T-helper 1 cell treated with Interleukin-12 subunit alpha and Interleukin-12 subunit beta and Interleukin-4 antibody, amounts not matched to agents 30 ng/mL and 1 ng/mL, for 36 hours (primary cell): ENCODE measurements at regions not wholly inside any gene's neighbourhood (a gene's known extent, or its start where the extent isn't known, plus 50 kb on each side); places are given as distances from the start of the nearest gene placed in this dataset.

ENCODE experiments used
- intact Hi-C: fragments of 100-400 bp; cut with micrococcal nuclease; formaldehyde crosslinking; loops from one replicate; pipeline ENCODE4 v1.15.1; 2024

GRCh38 chr20:10951216-10951615, 277.4 kb upstream of the JAG1 start:
- intact Hi-C loops, result no loop called here

- intact Hi-C loops, result no loop called here
These were observed 278.1 kb upstream of the JAG1 start for GRCh38 chr20:10951904-10952303.

GRCh38 chr20:10953437-10953836, 279.6 kb upstream of the JAG1 start:
- intact Hi-C loops, result no loop called here

- intact Hi-C loops, result no loop called here
These were observed 280.5 kb upstream of the JAG1 start for GRCh38 chr20:10954137-10954840.

- intact Hi-C loops, result no loop called here
These were observed 281.2 kb upstream of the JAG1 start for GRCh38 chr20:10954908-10955580.

GRCh38 chr20:10958279-10958678, 284.5 kb upstream of the JAG1 start:
- intact Hi-C loops, result no loop called here

- intact Hi-C loops, result no loop called here
These were observed 286.6 kb upstream of the JAG1 start for GRCh38 chr20:10960416-10960815.

- intact Hi-C loops, result no loop called here
These were observed 288.0 kb upstream of the JAG1 start for GRCh38 chr20:10961651-10962288.

GRCh38 chr20:10962937-10963336, 289.1 kb upstream of the JAG1 start:
- intact Hi-C loops, result no loop called here

GRCh38 chr20:10963717-10964266, 290.0 kb upstream of the JAG1 start:
- intact Hi-C loops, result no loop called here

- intact Hi-C loops, result no loop called here
These were observed 292.2 kb upstream of the JAG1 start for GRCh38 chr20:10965936-10966470.

- intact Hi-C loops, result no loop called here
These were observed 296.3 kb upstream of the JAG1 start for GRCh38 chr20:10970109-10970508.

GRCh38 chr20:10971096-10971495, 297.3 kb upstream of the JAG1 start:
- intact Hi-C loops, result no loop called here

- intact Hi-C loops, result no loop called here
These were observed 298.5 kb upstream of the JAG1 start for GRCh38 chr20:10972219-10972860.

GRCh38 chr20:10976051-10976450, 302.3 kb upstream of the JAG1 start:
- intact Hi-C loops, result no loop called here

GRCh38 chr20:10978019-10978702, 304.4 kb upstream of the JAG1 start:
- intact Hi-C loops, result no loop called here

- intact Hi-C loops, result no loop called here
These were observed 304.9 kb upstream of the JAG1 start for GRCh38 chr20:10978713-10979112.

GRCh38 chr20:10982692-10983091, 308.9 kb upstream of the JAG1 start:
- intact Hi-C loops, result no loop called here

GRCh38 chr20:10984294-10984693, 310.5 kb upstream of the JAG1 start:
- intact Hi-C loops, result no loop called here

- intact Hi-C loops, result no loop called here
These were observed 311.1 kb upstream of the JAG1 start for GRCh38 chr20:10984913-10985312.

GRCh38 chr20:10985536-10985935, 311.7 kb upstream of the JAG1 start:
- intact Hi-C loops, result no loop called here
